HG03060 (cell line): ENCODE measurements at regions not wholly inside any gene's neighbourhood (a gene's known extent, or its start where the extent isn't known, plus 50 kb on each side); places are given as distances from the start of the nearest gene placed in this dataset.
"Not testable (repeated sequence)": the region's sequence is repeated elsewhere in the genome, so short reads cannot be mapped to it uniquely, and the experiment has no call there.

Experiments used
- ATAC-seq: cut with Tn5 transposase; IDR thresholded peaks from one replicate; pipeline ENCODE4 v1.9.1; 2021; ENCODE audit warnings: low read depth, moderate number of reproducible peaks; ENCODE audit not compliant: unreplicated experiment

DNA sequence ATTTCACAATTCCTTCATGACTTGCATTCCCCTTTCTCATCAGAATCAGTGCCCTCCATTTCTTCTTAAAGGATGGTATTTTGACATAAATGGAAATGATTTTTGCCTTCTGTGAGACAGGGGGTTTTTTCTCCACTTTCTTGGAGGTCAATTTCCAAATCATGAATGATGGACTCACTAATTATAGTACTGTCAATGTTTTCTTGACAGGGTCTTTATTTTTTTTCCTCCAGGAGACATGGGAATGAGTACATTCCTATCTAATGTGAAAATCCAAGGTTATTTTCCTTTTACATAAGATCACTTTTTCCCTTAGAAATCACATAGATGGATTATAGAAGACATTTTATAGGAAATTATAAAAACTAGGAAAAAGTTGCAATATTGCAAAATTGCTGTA, 141.7 kb downstream of the SPATA31A6 start:
- not testable (repeated sequence) for ATAC-seq

DNA sequence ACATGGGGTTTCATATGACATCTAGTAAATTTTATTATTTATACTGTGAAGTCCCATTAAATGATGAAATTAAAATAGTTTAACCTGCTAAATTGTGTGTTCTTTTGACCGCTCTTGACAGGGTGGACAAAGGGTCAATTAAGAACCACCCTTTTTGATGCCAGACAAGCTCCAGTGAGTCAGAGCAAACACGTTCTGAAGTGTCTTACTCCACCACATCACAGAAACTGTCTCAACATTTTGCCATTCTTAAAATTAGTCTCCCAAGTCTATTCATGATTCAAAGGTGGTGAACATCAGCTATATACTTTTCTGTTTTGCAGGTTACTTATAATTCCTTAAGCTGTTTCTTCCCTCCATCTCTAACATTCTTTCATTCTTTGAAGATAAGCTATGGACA, 142.1 kb downstream of the SPATA31A6 start:
- not testable (repeated sequence) for ATAC-seq

DNA sequence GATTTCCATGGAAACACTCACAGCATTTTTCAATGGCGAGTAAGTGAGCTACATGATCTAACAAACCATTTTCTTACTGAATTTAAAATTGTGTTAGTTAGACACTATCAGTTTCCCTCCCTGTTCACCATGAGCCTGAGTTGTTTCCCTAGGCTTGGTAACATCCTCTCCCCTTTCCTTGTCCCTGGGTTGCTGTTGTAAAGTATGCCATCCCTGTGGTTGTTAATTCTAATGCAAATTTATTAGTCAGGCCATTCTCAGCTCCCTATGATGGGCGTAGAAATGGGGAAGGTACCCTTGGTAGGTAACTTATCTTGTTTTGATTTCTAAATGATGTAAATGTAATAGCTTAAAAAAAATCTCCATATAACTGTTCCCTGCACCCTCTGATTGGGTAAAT, 143.0 kb downstream of the SPATA31A6 start:
- ATAC-seq: not testable (repeated sequence)

DNA sequence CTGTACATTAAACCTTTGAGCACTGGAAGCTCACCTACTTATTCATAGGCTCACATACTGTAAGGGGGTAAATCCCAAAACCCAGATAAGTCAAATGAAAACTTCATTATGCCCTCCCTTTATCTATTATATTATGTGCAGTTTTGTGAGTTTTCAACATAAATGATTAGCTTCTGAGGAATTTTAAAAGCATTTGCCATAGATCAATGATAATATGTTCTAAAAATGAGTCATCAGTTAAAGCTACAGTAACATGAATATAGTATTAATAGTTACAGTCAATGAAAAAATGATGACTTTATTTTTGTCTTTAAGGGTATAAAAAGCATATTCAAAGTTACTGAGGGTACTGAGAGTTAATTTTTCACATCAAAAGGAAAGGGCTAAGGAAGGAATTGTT, 151.9 kb downstream of the SPATA31A6 start:
- not testable (repeated sequence) for ATAC-seq

DNA sequence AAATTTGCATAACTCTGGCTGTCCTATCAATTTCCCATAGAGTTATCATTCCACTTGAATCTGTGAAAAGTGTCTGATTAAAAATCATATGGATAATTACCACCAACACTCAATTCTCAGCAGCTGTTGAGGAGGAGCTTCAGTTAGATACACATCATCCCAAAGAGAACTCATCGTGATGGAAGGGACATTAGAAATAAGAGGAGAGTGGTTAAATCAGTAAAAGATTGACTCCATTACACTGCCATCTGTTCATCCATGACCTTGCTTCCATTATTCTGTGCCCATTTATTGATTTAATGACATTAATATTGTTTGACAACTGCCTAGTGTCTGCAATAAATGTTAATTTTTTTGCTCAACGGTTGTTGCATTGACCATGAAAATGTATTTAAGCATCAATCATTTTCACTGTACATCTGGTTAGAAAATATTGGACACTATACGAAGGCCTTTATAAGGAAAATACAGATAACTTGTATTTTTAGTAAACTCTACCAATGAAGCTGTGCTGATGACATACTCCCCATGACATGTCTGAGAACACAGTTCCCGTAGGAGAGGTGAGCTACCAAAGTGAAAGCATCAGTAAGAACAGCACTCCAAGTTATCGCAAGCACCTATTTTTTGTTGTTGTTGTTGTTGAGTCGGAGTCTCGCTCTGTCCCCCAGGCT, 152.7 kb downstream of the SPATA31A6 start:
- not testable (repeated sequence) for ATAC-seq

DNA sequence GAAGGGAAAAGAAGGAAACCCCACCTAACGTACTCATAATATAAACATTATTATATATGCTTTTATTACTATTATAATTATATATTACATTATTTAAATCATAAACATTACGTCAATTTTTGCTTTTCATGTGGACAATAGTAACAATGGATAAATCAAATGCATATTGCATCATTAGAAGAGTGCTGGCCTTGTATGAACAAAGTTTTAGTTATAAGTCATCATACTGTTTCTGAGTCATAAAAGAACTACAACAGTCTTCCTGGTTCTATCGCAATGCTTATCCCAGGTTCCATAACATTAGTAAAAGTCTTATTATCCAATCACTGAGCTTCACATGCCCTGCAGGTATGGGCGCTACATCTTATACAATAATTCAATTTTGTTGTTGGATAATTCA, 154.8 kb downstream of the SPATA31A6 start:
- ATAC-seq: not testable (repeated sequence)

DNA sequence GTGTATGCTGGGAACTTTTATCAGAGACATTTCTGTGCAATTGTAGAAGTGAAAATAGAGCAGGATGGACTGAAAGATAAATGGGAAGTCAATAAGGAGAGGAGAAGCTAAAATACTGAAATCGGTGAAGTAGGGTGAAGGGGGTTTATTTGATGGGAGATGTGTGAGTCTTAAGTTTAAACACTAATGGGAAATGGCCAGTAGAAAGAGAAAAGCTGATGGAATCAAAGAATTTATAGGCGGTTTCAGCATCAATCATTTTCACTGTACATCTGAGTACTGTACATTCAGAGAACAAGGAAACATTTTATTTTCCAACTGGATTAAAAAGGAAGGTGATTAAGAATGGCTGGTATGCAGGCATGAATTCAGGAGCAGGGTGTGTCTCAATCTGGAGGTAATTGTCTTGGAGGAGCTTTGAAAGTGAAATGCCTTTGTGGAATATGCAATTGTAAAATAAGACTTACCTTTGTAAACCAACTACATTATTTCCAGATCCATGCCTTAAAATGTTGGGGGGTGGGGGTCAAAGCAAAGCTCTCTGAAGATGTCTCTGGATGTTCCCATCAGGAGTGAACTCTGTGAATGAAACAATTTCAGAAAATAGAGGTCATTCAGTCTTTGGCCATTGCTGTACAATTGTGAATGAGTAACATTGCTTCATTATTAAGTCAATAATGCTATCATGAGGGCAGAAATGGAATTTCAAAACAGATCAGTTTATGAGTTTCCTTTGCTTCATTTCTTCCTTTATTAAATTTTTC, 156.4 kb downstream of the SPATA31A6 start:
- ATAC-seq: not testable (repeated sequence)

DNA sequence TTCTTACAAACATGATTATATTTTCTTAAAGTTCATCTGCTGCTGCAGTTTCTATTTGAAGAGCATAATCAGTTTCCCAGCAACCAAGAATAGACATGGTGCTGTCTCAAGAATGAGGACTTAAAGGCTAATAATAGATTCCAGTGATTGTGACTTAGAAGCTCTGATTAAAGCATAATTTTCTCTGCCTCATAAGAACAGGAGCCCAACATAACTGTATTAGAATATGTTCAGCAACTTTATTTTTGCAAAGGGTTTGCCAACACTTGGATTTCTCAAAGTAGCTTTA, 156.9 kb downstream of the SPATA31A6 start:
- not testable (repeated sequence) for ATAC-seq

DNA sequence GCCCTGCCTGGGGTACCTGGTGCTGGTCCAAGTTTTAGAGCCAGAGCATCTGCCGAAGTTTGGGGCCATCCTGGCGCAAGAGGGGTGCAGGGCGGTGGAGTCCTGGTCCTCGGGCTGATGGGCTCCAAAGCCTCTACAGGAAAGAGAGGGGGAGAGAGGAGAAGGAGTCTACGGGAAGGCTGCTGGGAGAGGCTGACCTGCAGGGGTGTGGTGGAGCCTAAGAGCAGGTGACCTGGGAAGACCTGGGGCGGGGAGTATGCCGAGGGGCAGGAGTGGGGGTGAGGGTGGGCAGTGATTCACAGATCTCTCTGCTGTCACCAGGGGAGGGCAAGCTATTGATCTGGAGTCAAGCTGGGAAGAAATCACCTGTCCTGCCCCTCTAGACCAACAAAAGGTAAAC, 158.4 kb downstream of the SPATA31A6 start:
- not testable (repeated sequence) for ATAC-seq

DNA sequence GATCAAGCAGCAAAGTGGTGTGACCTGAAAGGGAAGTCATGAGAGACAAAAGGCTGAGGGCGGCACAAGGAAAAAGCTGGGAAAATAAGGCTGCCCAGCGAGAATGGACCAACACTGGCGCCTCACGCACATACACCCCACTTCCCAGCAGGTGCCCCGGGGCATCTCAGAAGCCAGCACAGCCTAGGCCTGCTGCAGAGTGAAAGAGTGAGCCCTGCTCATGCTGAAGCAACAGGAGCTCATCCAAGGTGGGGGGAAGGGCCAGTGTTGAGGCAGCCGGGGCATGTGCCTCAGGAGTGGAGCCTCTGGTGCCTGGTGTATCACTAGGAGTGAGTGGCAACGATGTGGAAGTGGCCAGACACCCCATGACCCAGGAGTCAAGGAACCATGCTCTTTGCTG, 158.8 kb downstream of the SPATA31A6 start:
- not testable (repeated sequence) for ATAC-seq

DNA sequence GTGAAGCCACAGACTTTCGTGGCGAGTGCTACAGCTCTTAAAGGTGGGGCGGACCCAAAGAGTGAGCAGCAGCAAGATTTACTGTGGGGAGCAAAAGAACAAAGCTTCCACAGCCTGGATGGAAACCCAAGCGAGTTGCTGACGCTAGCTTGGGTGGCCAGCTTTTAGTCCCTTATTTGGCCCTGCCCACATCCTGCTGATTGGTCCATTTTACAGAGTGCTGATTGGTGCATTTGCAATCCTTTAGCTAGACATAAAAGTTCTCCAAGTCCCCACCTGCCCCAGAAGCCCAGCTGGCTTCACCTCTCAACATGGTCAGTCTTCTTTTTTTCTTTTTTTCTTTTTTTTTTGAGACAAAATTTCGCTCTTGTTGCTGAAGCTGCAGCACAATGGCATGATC, 161.0 kb downstream of the SPATA31A6 start:
- ATAC-seq: not testable (repeated sequence)

DNA sequence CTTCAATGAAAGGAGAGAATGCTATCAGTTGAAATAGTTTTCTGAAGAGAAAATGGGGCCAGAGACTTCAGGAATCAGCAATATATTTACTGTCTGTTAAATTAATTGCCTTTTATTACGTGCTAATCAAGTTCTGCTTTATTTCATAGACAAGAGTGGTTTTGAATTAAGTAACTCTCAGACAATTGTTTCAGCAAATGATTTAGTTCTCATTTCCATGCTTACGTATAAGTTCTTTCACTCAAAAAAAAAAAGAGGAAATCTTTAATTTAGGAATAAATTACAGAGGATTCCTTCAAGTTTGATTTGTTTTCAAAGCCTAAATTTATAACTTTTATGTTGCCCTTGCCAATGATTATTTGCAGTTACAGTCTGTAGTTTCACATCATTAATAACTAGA, 163.5 kb downstream of the SPATA31A6 start:
- ATAC-seq: not testable (repeated sequence)

DNA sequence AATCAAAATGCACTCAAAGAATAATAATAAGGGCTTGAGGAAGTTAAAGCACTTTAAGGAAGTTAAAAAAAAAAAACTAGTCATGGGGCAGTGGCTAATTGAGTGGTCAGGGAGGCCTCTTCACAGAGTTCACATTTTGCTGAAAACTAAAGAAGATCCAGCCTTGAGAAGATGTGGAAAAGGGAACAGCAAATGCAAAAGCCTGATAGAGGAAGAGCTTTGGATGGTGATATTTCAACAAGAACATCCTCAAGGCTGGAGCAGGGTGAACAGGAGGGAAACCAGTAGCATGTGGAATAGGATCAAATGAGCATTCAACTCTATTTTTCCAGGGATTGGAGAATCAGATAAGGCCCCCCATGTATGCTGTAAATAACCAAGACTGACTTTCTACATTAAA, 165.7 kb downstream of the SPATA31A6 start:
- not testable (repeated sequence) for ATAC-seq

DNA sequence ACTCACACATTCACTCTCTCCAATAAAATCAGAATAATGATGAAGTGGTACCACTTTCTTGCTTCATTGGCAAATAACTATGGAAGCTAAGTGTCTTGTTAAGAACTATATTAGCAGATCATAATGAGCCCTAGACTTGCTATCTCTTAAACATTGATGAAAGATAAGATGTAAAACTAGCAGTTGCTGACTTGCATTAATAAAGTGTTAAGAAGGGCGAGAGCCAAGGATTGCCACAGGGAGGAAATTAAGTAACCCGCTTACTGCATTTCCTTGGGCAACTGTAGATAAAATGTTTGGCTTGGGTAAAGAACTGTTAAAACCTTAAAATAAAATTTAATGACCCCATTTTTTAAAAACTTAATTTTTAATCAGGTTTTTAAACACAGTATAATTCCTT, 167.0 kb downstream of the SPATA31A6 start:
- not testable (repeated sequence) for ATAC-seq

DNA sequence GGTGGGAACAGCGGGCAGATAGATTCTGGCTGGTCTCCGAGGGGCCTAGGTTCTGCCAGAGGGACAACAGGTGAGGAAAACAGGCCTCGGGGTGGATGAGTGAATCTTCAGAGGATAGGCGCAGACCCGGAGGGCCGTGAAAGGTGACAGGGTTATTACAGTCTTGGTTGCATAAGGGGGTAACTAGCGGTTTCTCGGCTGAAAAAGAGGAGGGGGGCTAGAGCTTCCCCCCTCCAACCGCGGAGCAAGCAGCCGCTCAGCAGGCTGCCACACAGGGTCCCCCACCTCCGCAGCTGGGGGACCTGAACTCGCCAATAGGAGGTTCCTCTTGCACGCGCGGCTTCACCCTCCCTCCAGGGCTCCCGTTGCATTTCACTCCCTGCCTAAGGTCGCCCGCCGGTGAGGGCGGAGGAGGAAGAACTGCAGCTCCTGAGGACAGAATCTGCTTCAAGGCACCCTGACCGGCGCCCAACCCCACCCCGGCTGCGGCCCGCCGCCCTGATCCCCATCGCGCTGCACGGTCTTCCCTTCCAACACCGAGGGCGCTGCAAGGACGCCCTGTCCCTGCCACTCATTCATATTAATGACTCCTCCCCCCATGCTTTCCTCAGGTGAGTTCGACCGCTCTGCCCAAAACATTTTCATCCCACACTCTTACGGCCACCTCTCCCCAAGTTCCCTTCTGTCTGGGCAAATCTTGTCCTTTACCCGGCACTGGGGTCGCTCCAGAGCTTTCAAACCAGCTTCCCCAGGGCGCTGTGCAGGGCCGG, 174.3 kb downstream of the SPATA31A6 start:
- ATAC-seq: not testable (repeated sequence)

DNA sequence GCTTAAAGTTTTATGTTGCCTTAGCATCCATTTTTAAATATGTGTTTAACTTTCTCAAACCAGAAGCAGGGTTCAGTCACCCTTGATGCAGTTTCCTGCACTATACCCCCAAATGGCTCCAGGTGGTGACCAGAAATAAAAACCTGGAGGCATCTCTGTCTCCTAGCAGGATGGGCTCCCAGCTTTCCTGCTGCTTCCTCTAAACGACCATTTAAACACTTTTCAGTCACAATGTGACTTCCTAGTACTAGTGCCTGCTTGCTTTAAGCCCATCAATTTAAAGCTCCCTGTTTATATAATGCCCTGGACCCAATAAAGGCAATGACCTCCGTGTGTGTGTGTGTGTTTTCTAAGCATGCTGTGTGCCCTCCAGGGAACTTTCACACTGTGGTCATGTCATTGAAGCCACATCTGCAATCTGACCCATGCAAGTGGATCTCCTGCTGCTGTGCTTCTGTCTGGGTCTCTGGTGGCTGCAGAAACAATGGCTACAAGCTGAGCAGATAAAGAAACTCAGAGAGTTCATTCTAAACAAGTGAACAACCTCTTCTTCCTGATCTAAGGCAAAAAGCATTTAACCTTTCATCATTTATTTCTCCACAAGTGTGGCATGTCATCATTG, 175.3 kb downstream of the SPATA31A6 start:
- ATAC-seq: not testable (repeated sequence)

DNA sequence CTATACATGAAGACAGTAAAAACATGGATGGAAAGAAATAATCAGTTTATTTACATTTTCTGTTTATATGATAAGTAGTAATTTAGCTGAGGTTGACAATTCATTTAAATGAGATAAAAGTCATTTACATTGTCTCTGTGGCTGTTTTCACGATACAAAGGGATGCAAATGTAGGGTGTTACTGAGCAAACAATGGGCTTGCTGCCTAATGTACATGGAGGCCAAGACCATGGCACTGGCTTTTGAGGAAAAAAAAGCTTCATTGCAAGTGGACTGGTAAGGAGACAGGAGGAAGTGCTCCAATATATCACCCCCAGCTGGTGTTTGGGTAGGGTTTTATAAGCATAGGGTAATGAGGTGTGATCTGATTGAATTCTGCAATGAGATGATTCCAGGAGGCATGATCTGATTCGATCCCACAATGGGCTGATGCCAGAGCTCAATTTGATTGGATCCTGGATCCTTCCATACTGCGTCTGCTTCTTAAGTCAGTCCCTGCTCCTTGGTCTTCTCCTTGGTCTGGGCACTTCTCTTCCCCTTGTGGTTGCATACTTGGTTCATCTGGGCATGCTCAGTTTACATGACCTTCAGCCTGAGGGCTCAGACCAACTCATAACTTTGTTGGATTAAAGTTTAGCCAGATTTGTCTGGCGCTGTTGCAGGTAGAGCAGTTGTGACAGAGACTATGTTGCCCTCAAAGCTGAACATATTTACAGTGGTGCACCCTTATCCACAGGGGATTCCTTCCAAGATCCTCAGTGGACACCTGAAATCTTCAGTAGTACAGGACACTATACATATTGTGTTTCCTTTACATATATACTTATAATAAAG, 181.2 kb downstream of the SPATA31A6 start:
- ATAC-seq: not testable (repeated sequence)

DNA sequence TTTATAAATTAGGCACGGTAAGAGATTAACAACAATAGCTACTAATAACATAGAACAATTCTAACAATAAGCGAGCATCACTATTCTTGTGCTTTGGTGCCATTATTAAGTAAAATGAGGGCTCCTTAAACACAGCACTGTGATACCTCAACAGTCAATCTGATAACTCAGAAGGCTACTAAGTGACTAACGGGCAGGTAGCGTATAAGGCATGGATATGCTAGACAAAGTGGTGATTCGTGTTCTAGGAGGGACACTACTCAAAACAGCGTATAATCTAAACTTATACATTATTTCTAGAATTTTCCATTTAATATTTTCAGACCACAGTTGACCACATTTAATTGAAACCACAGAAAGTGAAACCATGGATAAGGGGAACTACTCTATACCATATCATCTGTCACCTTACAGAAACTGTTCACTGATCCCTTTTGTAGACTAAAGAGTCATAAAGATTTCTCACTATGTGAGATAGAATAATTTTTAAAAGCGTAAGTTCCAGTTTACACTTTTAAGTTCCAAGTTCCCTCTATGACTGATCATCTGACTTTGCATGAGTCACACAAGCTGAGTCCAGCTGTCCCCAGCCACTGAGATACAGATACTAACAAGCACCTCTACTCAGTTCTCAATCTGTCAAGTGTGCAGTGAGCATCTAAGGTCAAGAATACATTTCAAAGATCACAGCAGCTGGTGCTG, 181.9 kb downstream of the SPATA31A6 start:
- ATAC-seq: peak; percentile 96

DNA sequence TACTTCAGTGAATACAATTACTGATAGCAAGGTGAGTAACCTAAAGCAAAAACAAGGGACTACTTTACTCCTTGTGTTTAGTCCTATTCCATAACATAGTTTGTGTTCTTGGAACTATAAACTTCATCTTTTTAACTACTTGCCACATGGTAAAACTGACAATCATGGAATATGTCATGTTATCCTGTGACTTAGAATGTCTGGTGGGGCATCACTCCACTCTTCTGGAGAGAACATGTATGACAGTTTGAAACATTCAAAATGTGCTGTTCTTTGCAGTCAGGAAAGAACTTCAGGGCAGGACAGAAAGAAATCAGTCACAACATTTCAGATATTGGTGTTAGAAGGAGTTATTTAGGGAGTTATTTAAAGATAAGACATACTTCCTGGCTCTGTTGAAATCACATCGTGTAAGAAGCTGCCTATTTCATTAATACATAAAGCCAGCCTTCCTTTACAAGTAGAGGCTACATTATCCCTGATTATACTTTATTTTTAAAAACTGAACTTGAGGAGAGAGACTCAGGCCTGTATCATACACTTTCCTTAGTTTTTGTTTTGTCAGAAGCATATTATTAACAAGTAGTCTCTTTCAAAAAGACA, 184.9 kb downstream of the SPATA31A6 start:
- not testable (repeated sequence) for ATAC-seq
